SK-N-SH (cell line): ENCODE measurements at regions not wholly inside any gene's neighbourhood (a gene's known extent, or its start where the extent isn't known, plus 50 kb on each side); places are given as distances from the start of the nearest gene placed in this dataset.

ENCODE experiments used
- CTCF ChIA-PET: fragments of 300-600, 350-600 bp; formaldehyde crosslinking; extraction: SDS; loops from one replicate; lab custom pipeline; 2021; lab: Yijun Ruan, JAX
- POLR2A ChIA-PET: fragments of 350-600 bp; sonication (Branson Sonifier 250); formaldehyde crosslinking; extraction: SDS; loops from one replicate; lab custom pipeline; 2020; ENCODE audit warnings: antibody characterized with exemption, inconsistent platforms; lab: Yijun Ruan, JAX
- DNase-seq: peaks from one replicate; pipeline ENCODE4 v3.0.0; 2012
- H2AFZ ChIP-seq: fragments of 200-600 bp; sonication (generic); 2 replicates; pipeline ENCODE4 v1.8.1; 2016; ENCODE audit warnings: antibody characterized with exemption, mild to moderate bottlenecking, low read depth
- H3F3A ChIP-seq: fragments of 200-600 bp; sonication (generic); replicated peaks from 2 replicates; pipeline ENCODE3; 2016; ENCODE audit warnings: antibody characterized with exemption, mild to moderate bottlenecking; ENCODE audit not compliant: insufficient read depth
- H3K27ac ChIP-seq, 2 experiments: fragments of 200-500 bp in 1 of 2; fragments of 200-600 bp in 1 of 2; sonication (Bioruptor generic) in 1 of 2; sonication (generic), shearing (Covaris generic) in 1 of 2; 2 replicates each; pipeline versions ENCODE4 v1.5.1 to v1.6.1; 2014 to 2016; ENCODE audit warnings: low read depth in 2 of 2, inconsistent platforms in 1 of 2, low read length in 1 of 2, mild to moderate bottlenecking in 1 of 2, mixed read lengths in 1 of 2
- H3K27me3 ChIP-seq: fragments of 200-600 bp; sonication (generic), shearing (Covaris generic); 2 replicates; pipeline ENCODE4 v1.6.1; 2016; ENCODE audit warnings: mixed run types; ENCODE audit not compliant: insufficient read depth
- H3K36me3 ChIP-seq, 2 experiments: fragments of 200-500 bp in 1 of 2; fragments of 200-600 bp in 1 of 2; sonication (Bioruptor generic) in 1 of 2; sonication (generic) in 1 of 2; replicated peaks in 1 of 2; 2 replicates each; pipeline versions ENCODE3 to v1.5.1; 2014 to 2016; ENCODE audit warnings: low read length in 1 of 2, mild to moderate bottlenecking in 1 of 2; ENCODE audit not compliant: insufficient read depth in 2 of 2, control insufficient read depth in 1 of 2
- H3K4me1 ChIP-seq, 2 experiments: fragments of 200-500 bp in 1 of 2; fragments of 200-600 bp in 1 of 2; sonication (Bioruptor generic) in 1 of 2; sonication (generic), shearing (Covaris generic) in 1 of 2; 2 replicates each; pipeline versions ENCODE4 v1.5.1 to v1.6.1; 2014 to 2016; ENCODE audit warnings: low read depth in 1 of 2, low read length in 1 of 2, mixed run types in 1 of 2; ENCODE audit not compliant: insufficient read depth in 2 of 2, control insufficient read depth in 1 of 2
- H3K4me2 ChIP-seq: fragments of 200-600 bp; sonication (generic), shearing (Covaris generic); 2 replicates; pipeline ENCODE4 v1.6.1; 2017; ENCODE audit warnings: mixed run types
- H3K4me3 ChIP-seq, 2 experiments: fragments of 200-500 bp in 1 of 2; fragments of 200-600 bp in 1 of 2; sonication (Bioruptor generic) in 1 of 2; sonication (generic), shearing (Covaris generic) in 1 of 2; 2 replicates each; pipeline versions ENCODE4 v1.5.1 to v1.8.1; 2014 to 2016; ENCODE audit warnings: low read depth in 2 of 2, inconsistent platforms in 1 of 2, low read length in 1 of 2, mild to moderate bottlenecking in 1 of 2, mixed read lengths in 1 of 2, moderate library complexity in 1 of 2
- H3K79me2 ChIP-seq: fragments of 200-600 bp; sonication (generic); 2 replicates; pipeline ENCODE4 v1.8.1; 2017; ENCODE audit warnings: mild to moderate bottlenecking; ENCODE audit not compliant: insufficient read depth
- H3K9ac ChIP-seq: fragments of 200-600 bp; sonication (generic); 2 replicates; pipeline ENCODE4 v1.6.1; 2017; ENCODE audit warnings: mixed run types
- H3K9me2 ChIP-seq: fragments of 200-600 bp; sonication (generic); 2 replicates; pipeline ENCODE4 v1.6.1; 2017; ENCODE audit warnings: mixed run types
- H3K9me3 ChIP-seq: fragments of 200-600 bp; sonication (generic); 2 replicates; pipeline ENCODE4 v1.6.1; 2017; ENCODE audit warnings: mixed run types, mild to moderate bottlenecking, moderate library complexity
- H4K20me1 ChIP-seq: fragments of 200-600 bp; sonication (generic); 2 replicates; pipeline ENCODE4 v1.6.1; 2017; ENCODE audit warnings: mild to moderate bottlenecking, mixed run types; ENCODE audit not compliant: insufficient read depth
- CTCF ChIP-seq: fragments of 200-600 bp; sonication (generic); IDR thresholded peaks from 2 replicates; pipeline ENCODE4 v1.6.1; 2017; ENCODE audit warnings: antibody characterized with exemption, mild to moderate bottlenecking, moderate library complexity
- ELF1 ChIP-seq: IDR thresholded peaks from 2 replicates; pipeline ENCODE4 v1.4.0; 2012
- FOSL2 ChIP-seq: IDR thresholded peaks from 2 replicates; pipeline ENCODE4 v1.4.0; 2012; ENCODE audit warnings: low read depth, mild to moderate bottlenecking, moderate library complexity, borderline replicate concordance
- FOXM1 ChIP-seq: IDR thresholded peaks from 2 replicates; pipeline ENCODE4 v1.4.0; 2012; ENCODE audit warnings: low read depth, mild to moderate bottlenecking
- MXI1 ChIP-seq: IDR thresholded peaks from 2 replicates; pipeline ENCODE4 v1.6.1; 2012; ENCODE audit warnings: mild to moderate bottlenecking, low read depth, low read length, improper control_type of control experiment
- NFIC ChIP-seq: IDR thresholded peaks from 2 replicates; pipeline ENCODE4 v1.4.0; 2012; ENCODE audit warnings: borderline replicate concordance
- NRF1 ChIP-seq: IDR thresholded peaks from 2 replicates; pipeline ENCODE4 v1.6.1; 2012; ENCODE audit warnings: low read depth, mild to moderate bottlenecking, low read length
- POLR2AphosphoS5 ChIP-seq: IDR thresholded peaks from 2 replicates; pipeline ENCODE4 v1.6.1; 2012; ENCODE audit warnings: low read depth, low read length
- RAD21 ChIP-seq: IDR thresholded peaks from 2 replicates; pipeline ENCODE4 v1.6.1; 2012; ENCODE audit warnings: mild to moderate bottlenecking, low read length
- RXRA ChIP-seq: IDR thresholded peaks from 2 replicates; pipeline ENCODE4 v1.4.0; 2012; ENCODE audit warnings: low read depth, mild to moderate bottlenecking, borderline replicate concordance
- TEAD4 ChIP-seq: IDR thresholded peaks from 2 replicates; pipeline ENCODE4 v1.4.0; 2012; ENCODE audit warnings: mild to moderate bottlenecking, borderline replicate concordance; ENCODE audit not compliant: insufficient read depth
- YY1 ChIP-seq: IDR thresholded peaks from 2 replicates; pipeline ENCODE4 v1.4.0; 2012; ENCODE audit warnings: low read depth, mild to moderate bottlenecking
- WGBS: methylation state at CpG from one replicate; pipeline ENCODE4 v1.1.6; 2017; ENCODE audit warnings: low lambda C conversion rate; 5-methylcytosine and 5-hydroxymethylcytosine counted together
- TF ChIP-seq, protein P1 (sequence below): IDR thresholded peaks from 2 replicates; pipeline ENCODE4 v1.6.1; 2012; ENCODE audit warnings: mild to moderate bottlenecking, low read depth, low read length, moderate library complexity
- TF ChIP-seq, protein P2 (sequence below): fragments of 150-350 bp; IDR thresholded peaks from 2 replicates; pipeline ENCODE4 v1.6.1; 2017; ENCODE audit warnings: antibody characterized with exemption, low read length, low read depth, borderline replicate concordance
- TF ChIP-seq, protein P3 (sequence below): IDR thresholded peaks from 2 replicates; pipeline ENCODE4 v1.4.0; 2012; ENCODE audit warnings: low read depth, borderline replicate concordance

- no peaks in the 10 kb centered on the region for H3K27me3 ChIP-seq
- H3K4me1 ChIP-seq: no peaks in the 10 kb centered on the region
- no peaks in the 10 kb centered on the region for H3K36me3 ChIP-seq
- no peaks in the 10 kb centered on the region for H3K9me2 ChIP-seq
- no peak overlapping the region for H3K4me2 ChIP-seq
- no peak overlapping the region for H3K4me3 ChIP-seq
- WGBS: 36% methylated on average over 2 of the region's 3 CpGs
- no peaks in the 10 kb centered on the region for H3K79me2 ChIP-seq
- H3K27ac ChIP-seq: no peak overlapping the region
- no peak overlapping the region for H2AFZ ChIP-seq
- H3K9me3 ChIP-seq: no peaks in the 10 kb centered on the region
- ChIA-PET POLR2A (no interaction called here), CTCF (no interaction called here)
- no peak overlapping the region for H3K9ac ChIP-seq
- TF ChIP-seq MXI1 (no peak), POLR2AphosphoS5 (no peak), FOXM1 (no peak), FOSL2 (no peak), TEAD4 (no peak), CTCF (no peak), RXRA (no peak), RAD21 (no peak), YY1 (no peak), ELF1 (no peak), NFIC (no peak), NRF1 (no peak)
- TF ChIP-seq, protein P1, sequence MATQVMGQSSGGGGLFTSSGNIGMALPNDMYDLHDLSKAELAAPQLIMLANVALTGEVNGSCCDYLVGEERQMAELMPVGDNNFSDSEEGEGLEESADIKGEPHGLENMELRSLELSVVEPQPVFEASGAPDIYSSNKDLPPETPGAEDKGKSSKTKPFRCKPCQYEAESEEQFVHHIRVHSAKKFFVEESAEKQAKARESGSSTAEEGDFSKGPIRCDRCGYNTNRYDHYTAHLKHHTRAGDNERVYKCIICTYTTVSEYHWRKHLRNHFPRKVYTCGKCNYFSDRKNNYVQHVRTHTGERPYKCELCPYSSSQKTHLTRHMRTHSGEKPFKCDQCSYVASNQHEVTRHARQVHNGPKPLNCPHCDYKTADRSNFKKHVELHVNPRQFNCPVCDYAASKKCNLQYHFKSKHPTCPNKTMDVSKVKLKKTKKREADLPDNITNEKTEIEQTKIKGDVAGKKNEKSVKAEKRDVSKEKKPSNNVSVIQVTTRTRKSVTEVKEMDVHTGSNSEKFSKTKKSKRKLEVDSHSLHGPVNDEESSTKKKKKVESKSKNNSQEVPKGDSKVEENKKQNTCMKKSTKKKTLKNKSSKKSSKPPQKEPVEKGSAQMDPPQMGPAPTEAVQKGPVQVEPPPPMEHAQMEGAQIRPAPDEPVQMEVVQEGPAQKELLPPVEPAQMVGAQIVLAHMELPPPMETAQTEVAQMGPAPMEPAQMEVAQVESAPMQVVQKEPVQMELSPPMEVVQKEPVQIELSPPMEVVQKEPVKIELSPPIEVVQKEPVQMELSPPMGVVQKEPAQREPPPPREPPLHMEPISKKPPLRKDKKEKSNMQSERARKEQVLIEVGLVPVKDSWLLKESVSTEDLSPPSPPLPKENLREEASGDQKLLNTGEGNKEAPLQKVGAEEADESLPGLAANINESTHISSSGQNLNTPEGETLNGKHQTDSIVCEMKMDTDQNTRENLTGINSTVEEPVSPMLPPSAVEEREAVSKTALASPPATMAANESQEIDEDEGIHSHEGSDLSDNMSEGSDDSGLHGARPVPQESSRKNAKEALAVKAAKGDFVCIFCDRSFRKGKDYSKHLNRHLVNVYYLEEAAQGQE: no peak
- TF ChIP-seq, protein P2, sequence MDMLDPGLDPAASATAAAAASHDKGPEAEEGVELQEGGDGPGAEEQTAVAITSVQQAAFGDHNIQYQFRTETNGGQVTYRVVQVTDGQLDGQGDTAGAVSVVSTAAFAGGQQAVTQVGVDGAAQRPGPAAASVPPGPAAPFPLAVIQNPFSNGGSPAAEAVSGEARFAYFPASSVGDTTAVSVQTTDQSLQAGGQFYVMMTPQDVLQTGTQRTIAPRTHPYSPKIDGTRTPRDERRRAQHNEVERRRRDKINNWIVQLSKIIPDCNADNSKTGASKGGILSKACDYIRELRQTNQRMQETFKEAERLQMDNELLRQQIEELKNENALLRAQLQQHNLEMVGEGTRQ: no peak
- TF ChIP-seq, protein P3, sequence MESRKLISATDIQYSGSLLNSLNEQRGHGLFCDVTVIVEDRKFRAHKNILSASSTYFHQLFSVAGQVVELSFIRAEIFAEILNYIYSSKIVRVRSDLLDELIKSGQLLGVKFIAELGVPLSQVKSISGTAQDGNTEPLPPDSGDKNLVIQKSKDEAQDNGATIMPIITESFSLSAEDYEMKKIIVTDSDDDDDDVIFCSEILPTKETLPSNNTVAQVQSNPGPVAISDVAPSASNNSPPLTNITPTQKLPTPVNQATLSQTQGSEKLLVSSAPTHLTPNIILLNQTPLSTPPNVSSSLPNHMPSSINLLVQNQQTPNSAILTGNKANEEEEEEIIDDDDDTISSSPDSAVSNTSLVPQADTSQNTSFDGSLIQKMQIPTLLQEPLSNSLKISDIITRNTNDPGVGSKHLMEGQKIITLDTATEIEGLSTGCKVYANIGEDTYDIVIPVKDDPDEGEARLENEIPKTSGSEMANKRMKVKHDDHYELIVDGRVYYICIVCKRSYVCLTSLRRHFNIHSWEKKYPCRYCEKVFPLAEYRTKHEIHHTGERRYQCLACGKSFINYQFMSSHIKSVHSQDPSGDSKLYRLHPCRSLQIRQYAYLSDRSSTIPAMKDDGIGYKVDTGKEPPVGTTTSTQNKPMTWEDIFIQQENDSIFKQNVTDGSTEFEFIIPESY: no peak
- H4K20me1 ChIP-seq: no peaks in the 10 kb centered on the region
- H3F3A ChIP-seq: no peaks in the 10 kb centered on the region
- DNase-seq: no peak
These were observed 1573.1 kb downstream of the EFNB2 start for GRCh38 chr13:104962411-104962810.
